SH-SY5Y (cell line): ENCODE measurements at regions not wholly inside any gene's neighbourhood (a gene's known extent, or its start where the extent isn't known, plus 50 kb on each side); places are given as distances from the start of the nearest gene placed in this dataset.

Experiments
- GATA2 ChIP-seq: IDR thresholded peaks from 2 replicates; pipeline ENCODE4 v1.6.1; 2011; ENCODE audit warnings: mild to moderate bottlenecking, low read depth, low read length
- GATA3 ChIP-seq: IDR thresholded peaks from 2 replicates; pipeline ENCODE4 v1.6.1; 2011; ENCODE audit warnings: low read depth, mild to moderate bottlenecking, low read length, moderate library complexity

DNA sequence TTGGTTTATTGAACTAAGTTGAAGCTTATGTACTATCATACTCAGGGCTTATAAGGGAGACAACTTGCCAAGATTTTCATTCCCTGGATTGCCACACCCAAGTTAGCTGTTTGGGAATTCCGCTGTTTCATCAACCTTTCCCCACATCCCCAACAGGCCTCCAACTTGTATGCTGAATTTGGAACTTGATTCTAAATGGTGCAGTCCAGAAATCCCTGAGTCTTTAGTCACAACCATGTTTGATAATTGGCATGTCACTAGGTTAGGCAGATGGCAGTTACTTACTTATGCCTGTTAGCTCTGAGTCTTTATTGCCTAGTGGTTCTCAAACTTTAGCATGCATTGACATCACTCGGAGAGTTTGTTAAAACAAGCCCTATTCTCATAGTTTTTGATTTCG, 135.4 kb upstream of the PRPS1L1 start:
- TF ChIP-seq GATA2 (no peak), GATA3 (no peak)
